ENCODE measurements at regions not wholly inside any gene's neighbourhood (a gene's known extent, or its start where the extent isn't known, plus 50 kb on each side); places are given as distances from the start of the nearest gene placed in this dataset.

- intact Hi-C loops (cut with micrococcal nuclease), result no loop called here
- no peak for TF ChIP-seq CTCF (IDR thresholded peaks at IDR 0.05)
- Mint-ChIP-seq H3K4me3 (no peak overlapping the region), H3K27ac (no peak overlapping the region), H3K36me3 (ENCODE audit: low read depth) (no peaks in the 10 kb centered on the region), H3K4me1 (ENCODE audit: low read depth) (no peaks in the 10 kb centered on the region), H3K27me3 (no peaks in the 10 kb centered on the region), H3K9me3 (peaks cover 2% of the 10 kb centered on the region)
- ChIA-PET POLR2A (no interaction called here), CTCF (no interaction called here)
- no peak for DNase-seq
- ATAC-seq, result no peak
These were observed 544.3 kb upstream of the DPP6 start for GRCh38 chr7:153507885-153508284.

- H3K36me3 Mint-ChIP-seq (ENCODE audit: low read depth), result no peaks in the 10 kb centered on the region
- ATAC-seq (no peak), DNase-seq (no peak)
- no peak overlapping the region for H3K4me3 Mint-ChIP-seq
- TF ChIP-seq CTCF (IDR thresholded peaks at IDR 0.05), result no peak
- H3K4me1 Mint-ChIP-seq (ENCODE audit: low read depth), result no peaks in the 10 kb centered on the region
- ChIA-PET CTCF (no interaction called here), POLR2A (no interaction called here)
- H3K9me3 Mint-ChIP-seq, result peaks cover 2% of the 10 kb centered on the region
- intact Hi-C loops (cut with micrococcal nuclease), result no loop called here
- no peak overlapping the region for H3K27ac Mint-ChIP-seq
- no peaks in the 10 kb centered on the region for H3K27me3 Mint-ChIP-seq
These were observed 542.4 kb upstream of the DPP6 start for GRCh38 chr7:153509768-153510167.

GRCh38 chr7:153510674-153511073 lies 541.5 kb upstream of the DPP6 start:
- Mint-ChIP-seq H3K9me3 (peaks cover 5% of the 10 kb centered on the region), H3K27me3 (no peaks in the 10 kb centered on the region), H3K27ac (no peak overlapping the region), H3K4me1 (ENCODE audit: low read depth) (no peaks in the 10 kb centered on the region), H3K36me3 (ENCODE audit: low read depth) (no peaks in the 10 kb centered on the region), H3K4me3 (no peak overlapping the region)
- intact Hi-C loops (cut with micrococcal nuclease), result no loop called here
- ATAC-seq (no peak), DNase-seq (no peak)
- ChIA-PET CTCF (no interaction called here), POLR2A (no interaction called here)
- TF ChIP-seq CTCF (IDR thresholded peaks at IDR 0.05), result no peak

GRCh38 chr7:153514032-153514431 lies 538.2 kb upstream of the DPP6 start:
- intact Hi-C loops (cut with micrococcal nuclease), result no loop called here
- ATAC-seq (no peak), DNase-seq (no peak)
- no peaks in the 10 kb centered on the region for H3K27me3 Mint-ChIP-seq
- ChIA-PET CTCF (no interaction called here), POLR2A (no interaction called here)
- no peaks in the 10 kb centered on the region for H3K36me3 Mint-ChIP-seq (ENCODE audit: low read depth)
- H3K4me3 Mint-ChIP-seq, result no peak overlapping the region
- no peak for TF ChIP-seq CTCF (IDR thresholded peaks at IDR 0.05)
- H3K4me1 Mint-ChIP-seq (ENCODE audit: low read depth), result no peaks in the 10 kb centered on the region
- no peak overlapping the region for H3K27ac Mint-ChIP-seq
- H3K9me3 Mint-ChIP-seq, result peaks cover 12% of the 10 kb centered on the region

- TF ChIP-seq CTCF (IDR thresholded peaks at IDR 0.05), result no peak
- ChIA-PET POLR2A (no interaction called here), CTCF (no interaction called here)
- no peaks in the 10 kb centered on the region for H3K36me3 Mint-ChIP-seq (ENCODE audit: low read depth)
- H3K4me3 Mint-ChIP-seq, result no peak overlapping the region
- H3K9me3 Mint-ChIP-seq, result peaks cover 12% of the 10 kb centered on the region
- no peaks in the 10 kb centered on the region for H3K4me1 Mint-ChIP-seq (ENCODE audit: low read depth)
- intact Hi-C loops (cut with micrococcal nuclease), result no loop called here
- no peak overlapping the region for H3K27ac Mint-ChIP-seq
- ATAC-seq (no peak), DNase-seq (no peak)
- H3K27me3 Mint-ChIP-seq, result no peaks in the 10 kb centered on the region
These were observed 536.8 kb upstream of the DPP6 start for GRCh38 chr7:153515359-153515758.

All from activated CD8-positive, alpha-beta T cell treated with anti-CD3 and anti-CD28 coated beads for 36 hours (primary cell).